ENCODE measurements at regions not wholly inside any gene's neighbourhood (a gene's known extent, or its start where the extent isn't known, plus 50 kb on each side); places are given as distances from the start of the nearest gene placed in this dataset.
"Not testable (repeated sequence)": the region's sequence is repeated elsewhere in the genome, so short reads cannot be mapped to it uniquely, and the experiment has no call there.

DNA sequence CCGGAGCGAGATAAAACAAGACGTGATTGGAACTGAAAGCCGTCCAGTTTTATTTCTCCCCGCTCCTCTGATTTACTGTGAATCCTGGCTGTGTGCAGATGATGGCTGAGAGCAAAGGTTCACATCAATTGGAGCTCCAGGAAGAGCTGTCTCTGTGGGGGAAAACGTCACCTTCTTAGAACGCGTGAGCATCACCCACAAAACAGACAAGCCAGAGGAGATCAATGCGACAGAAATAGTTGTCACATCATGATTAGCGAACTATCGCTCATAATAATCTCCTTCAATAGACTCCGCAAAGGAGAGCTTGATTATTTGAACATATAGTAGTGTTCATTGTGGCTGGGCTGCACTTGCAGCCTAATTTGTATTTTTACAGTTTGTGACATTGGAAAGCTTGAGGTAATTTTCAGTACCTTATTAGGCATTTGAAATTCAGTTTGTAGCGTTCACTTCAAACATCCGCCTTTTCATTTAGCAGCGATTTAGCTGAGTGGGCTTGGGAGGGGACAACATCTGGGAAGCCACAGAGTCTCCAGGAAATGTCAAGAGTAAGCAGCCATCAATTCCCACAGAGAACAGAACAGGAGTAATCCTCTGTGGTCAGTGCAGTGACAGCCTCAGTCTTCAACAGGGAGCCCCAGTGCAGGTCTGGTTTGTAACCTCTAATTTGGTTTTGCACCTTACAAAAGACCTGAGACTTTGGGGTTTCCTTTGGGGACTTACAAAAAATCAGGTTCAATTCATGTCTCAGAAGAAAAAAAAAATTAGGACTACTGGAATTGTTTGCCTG lies 276.8 kb upstream of the PFKP start:
- no peak for DNase-seq (ENCODE audit: low spot score)

DNA sequence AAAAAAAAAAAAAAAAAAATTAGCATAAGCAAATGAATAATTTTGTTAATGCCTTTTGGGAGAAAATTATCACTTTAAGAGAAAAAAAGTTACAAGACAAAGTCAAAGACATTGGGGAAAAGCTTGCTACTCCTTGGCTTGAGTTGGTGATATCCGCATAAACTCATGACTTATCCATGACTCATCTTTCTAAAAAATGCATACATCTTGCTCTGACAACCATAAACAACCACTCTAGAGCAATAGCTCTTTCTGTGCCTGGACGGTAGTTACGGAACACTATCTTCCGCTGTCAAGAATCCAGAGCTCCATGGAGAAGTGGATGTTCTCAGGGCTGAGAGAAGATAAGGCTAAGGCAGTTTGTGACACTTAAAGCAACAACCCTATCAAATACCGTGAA lies 281.1 kb upstream of the PFKP start:
- no peak for DNase-seq (ENCODE audit: low spot score)

DNA sequence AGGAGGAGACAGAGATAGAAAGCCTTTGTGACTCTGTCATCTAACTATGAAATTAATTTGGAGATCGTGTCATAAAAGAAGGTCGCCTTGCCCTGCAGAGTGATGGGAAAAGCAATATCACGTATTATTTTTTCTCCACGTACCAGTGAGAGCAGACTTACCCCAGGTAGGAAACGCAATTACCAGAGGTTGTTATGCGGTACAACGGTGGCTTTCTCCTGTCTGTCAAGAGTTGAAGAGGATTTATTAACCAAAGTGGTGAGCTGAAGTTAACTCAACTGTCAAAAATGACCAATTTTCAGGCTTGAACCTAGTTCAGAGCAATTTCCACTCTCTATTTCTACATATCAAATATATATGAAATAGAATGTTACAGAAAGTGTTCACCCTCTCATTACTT lies 282.6 kb upstream of the PFKP start:
- no peak for DNase-seq (ENCODE audit: low spot score)

DNA sequence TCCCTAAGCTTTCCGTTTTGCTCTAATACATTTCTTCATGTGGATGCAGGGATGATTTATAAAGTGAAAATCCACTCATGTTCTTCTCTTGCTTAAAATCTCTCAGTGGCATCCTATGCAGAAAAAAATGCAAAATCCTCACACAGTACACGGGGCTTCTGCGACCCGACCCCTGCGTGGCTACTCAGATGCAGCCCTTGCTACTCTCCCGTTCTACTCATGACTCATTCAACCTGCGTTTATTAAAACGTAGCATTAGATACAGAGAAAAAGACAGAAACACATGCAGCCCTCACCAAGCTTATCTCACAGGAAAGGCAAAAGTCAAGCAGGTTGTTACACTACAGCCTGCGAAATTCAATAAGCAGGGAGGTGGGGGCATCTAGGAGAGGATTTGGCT lies 284.4 kb upstream of the PFKP start:
- DNase-seq (ENCODE audit: low spot score): no peak

GRCh38 chr10:2782265-2782664 lies 285.1 kb upstream of the PFKP start:
- no peak for DNase-seq (ENCODE audit: low spot score)

GRCh38 chr10:2777666-2778355 lies 289.5 kb upstream of the PFKP start:
- no peak for DNase-seq (ENCODE audit: low spot score)

- no peak for DNase-seq (ENCODE audit: low spot score)
Measured at GRCh38 chr10:2772816-2773631, 294.3 kb upstream of the PFKP start.

- no peak for DNase-seq (ENCODE audit: low spot score)
Measured at GRCh38 chr10:2772135-2772534, 295.2 kb upstream of the PFKP start.

GRCh38 chr10:2767293-2767692 lies 300.1 kb upstream of the PFKP start:
- not testable (repeated sequence) for DNase-seq (ENCODE audit: low spot score)

- no peak for DNase-seq (ENCODE audit: low spot score)
Measured at GRCh38 chr10:2761971-2762370, 305.4 kb upstream of the PFKP start.

DNA sequence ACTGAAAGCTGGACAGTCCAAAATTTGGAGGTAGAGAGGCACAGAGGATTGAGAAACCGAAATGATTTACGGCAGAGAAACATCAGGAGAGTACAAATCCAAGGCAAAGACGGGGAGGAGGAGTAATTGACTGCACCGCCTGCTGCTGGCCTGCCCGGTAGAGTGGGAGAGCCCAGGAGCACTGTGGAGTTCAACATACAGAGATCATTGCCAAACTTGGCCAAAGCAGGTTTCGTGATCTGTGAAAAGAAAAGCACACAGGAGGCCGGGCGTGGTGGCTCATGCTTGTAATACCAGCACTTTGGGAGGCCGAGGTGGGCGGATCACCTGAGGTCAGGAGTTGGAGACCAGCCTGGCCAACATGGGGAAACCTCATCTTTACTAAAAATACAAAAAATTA lies 306.0 kb upstream of the PFKP start:
- DNase-seq (ENCODE audit: low spot score): no peak

- no peak for DNase-seq (ENCODE audit: low spot score)
Measured at GRCh38 chr10:2760736-2761135, 306.6 kb upstream of the PFKP start.

DNA sequence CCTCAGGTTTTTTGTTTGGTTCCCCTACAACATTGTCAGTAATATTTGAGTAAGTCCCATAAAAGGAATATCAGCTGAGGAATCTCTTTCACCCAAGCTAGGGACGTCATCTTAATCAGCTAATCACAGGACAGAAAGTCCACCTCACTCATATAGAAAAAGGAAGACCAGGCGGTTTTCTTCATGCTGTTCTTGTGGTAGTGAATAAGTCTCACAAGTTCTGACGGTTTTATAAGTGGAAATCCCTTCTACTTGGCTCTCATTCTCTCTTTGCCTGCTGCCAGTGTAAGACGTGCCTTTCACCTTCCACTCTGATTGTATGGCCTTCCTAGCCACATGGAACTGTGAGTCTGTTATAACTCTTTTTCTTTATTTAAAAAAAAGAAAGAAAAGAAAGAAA lies 308.1 kb upstream of the PFKP start:
- no peak for DNase-seq (ENCODE audit: low spot score)

DNA sequence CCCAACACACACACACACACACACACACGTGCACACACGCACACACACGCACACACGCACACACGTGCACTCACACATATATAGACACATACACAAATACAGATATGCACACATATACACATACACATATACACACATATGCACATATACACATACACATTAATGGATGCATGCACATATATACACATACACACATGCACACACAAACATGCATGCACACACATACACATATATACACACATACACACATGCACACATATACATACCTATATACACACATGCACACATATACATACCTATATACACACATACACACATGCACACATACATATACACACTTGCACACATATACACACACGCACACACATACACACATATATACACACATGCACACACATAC lies 312.4 kb upstream of the PFKP start:
- DNase-seq (ENCODE audit: low spot score): no peak

- DNase-seq (ENCODE audit: low spot score): no peak
Measured at GRCh38 chr10:2748287-2748686, 319.1 kb upstream of the PFKP start.

DNA sequence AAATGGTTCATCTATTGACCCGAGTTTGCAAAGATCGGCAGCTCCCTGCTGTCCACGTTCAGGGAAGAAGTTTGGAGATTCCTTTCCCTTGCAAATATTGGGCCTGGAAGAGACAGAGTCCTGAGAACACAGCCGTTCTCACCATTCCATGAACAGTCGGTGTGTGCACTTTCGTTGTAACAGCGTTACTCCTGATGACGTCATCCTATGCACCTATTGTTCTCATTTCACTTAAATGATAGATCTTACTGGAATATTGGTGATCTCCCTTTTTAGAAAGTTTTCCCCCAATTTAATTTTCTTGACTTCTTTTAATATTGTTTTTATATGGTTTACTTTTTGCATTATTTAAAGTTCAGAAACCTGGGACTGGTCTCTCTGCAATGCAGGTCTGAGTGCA lies 320.7 kb upstream of the PFKP start:
- no peak for DNase-seq (ENCODE audit: low spot score)

DNA sequence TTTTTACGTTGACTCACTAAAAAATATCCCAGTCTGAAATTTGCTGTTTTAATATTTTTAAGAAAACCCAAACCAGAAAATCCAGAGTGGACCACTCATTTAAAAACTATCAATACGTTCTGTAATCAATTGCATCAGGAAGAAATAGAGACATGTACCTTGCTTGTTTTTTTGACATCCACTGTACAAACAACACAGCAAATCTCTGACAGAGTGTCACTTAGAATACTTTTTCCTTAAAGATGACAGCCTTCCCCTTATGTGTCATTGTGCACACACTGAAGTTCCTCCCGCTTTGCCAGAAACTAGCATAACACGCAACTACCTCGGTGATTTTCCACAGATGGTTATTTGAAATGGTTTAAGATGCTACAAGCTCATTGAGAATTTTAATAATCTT lies 321.7 kb upstream of the PFKP start:
- no peak for DNase-seq (ENCODE audit: low spot score)

GRCh38 chr10:2744547-2745200 lies 322.7 kb upstream of the PFKP start:
- no peak for DNase-seq (ENCODE audit: low spot score)

DNA sequence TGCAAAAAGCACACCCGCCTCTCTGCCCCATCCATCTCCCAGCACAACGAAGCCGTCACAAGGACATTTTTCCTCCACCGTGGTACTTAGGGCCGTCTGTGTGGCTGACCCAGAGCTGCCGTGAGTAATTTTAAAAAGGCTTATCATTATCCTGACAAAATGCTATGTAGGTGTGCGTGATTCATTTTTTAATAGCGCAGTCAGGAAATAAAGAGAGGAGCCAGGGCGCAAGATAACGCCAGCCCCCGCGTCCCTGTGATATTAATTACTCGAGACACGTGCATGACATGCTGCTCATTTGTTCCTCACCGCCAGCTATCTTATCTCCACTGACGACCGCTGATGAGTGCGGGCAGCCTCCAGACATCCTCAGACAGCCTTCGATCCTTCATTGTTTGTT lies 332.7 kb upstream of the PFKP start:
- no peak for DNase-seq (ENCODE audit: low spot score)

DNA sequence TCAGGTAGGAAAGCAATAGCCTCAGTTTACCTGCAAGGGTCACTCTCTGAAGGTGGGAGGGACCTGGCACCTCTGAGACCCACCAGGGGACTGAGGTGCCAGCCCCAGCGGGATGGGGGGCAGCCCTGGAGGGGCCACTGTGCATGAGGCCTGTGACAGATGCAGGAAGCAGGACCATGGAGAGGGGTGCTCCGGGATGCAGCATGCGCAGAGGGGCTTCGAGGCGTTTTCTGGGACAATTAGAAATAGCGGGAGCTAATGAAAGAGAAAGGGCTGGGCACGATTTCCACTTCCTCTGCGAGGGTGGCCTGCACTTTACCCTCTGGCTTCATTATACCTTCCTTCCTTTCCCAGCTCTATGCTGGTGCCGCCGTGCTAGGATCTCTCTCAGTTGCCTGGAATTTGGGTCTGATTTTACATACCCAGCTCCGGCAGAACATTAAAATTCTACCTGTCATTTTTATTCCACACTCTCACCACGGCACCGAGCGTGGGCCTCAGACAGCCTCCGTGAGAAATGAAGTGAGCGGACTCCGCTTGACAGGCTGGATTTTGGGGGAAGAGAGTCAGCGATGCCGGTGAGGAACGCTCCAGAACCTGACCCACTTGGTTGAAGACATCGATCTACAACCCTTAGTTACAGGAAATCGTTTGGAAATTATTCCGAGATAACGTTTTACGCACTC lies 333.9 kb upstream of the PFKP start:
- DNase-seq (ENCODE audit: low spot score): no peak

- no peak for DNase-seq (ENCODE audit: low spot score)
Measured at GRCh38 chr10:2731940-2732339, 335.4 kb upstream of the PFKP start.

GRCh38 chr10:2729197-2729596 lies 338.2 kb upstream of the PFKP start:
- DNase-seq (ENCODE audit: low spot score): no peak
